Stromal cell of bone marrow (primary cell): ENCODE measurements at regions not wholly inside any gene's neighbourhood (a gene's known extent, or its start where the extent isn't known, plus 50 kb on each side); places are given as distances from the start of the nearest gene placed in this dataset.

Source experiments
- DNase-seq: peaks from one replicate; pipeline ENCODE4 v3.0.0-alpha.2; 2012; ENCODE audit warnings: low read depth

DNA sequence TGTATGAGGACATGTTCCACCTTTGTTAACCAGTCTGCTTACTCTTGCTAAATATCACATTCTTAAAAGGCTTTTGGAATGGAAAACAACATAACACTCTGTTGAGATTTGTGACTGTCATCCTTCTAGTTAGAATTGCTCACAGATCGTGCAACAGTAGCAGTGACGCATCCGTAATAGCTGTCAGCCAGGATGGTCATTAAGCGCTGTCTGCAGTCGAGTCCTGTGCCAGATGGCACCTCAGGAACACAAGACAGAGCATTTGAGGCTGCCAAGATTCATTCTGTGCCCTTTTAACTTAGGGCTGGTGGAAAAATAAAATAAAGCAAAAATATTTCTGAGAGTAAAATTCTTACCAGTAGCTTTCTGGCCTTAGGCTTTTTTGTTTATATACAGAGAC is 348.6 kb downstream of the ANKRD7 start:
- no peak for DNase-seq

DNA sequence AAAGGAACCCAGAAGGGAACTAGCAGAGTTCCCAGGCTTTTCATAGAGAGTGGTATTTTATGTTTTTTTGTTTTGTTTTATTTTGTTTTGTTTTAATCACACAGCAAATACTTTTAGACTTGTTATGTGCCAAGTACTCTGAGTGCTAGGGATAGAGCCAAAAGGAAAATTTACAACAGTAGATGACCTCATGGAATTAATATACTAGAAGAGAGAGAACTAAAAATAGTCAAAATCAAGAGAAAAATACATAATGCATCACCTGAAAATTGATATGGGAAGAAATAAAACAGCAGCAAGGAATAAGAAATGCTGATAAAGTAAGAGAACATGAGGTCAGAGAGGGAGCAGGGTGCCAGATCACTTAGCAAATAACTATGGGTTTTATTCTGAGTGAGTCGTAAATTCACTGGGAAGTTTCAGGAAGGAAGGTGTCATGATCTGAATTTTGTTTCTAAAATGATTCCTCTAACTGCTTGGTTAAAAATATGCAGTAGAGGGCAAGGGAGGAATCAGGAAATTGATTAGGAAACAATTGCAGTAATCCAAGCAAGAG is 351.0 kb downstream of the ANKRD7 start:
- no peak for DNase-seq

- DNase-seq, result no peak
Measured at GRCh38 chr7:118580743-118581382, 356.4 kb downstream of the ANKRD7 start.

DNA sequence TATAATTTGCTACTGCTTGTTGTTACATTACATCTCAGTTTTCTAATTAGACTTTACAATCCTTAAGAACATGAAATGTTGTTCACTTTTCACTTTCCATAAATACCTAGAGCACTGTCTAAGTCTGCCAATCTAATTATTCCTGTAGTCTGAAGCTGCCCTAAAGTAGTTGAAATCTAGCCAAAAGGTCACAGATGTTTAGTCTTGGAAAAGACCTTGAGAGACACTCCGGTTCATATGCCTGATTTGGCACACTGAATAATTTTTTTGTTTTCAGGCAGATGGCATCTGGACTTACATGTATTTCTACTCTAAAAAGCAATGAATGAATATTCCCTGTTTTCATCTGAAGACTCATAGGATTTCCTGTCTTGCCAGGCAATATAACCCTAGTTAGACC is 359.1 kb downstream of the ANKRD7 start:
- no peak for DNase-seq

DNA sequence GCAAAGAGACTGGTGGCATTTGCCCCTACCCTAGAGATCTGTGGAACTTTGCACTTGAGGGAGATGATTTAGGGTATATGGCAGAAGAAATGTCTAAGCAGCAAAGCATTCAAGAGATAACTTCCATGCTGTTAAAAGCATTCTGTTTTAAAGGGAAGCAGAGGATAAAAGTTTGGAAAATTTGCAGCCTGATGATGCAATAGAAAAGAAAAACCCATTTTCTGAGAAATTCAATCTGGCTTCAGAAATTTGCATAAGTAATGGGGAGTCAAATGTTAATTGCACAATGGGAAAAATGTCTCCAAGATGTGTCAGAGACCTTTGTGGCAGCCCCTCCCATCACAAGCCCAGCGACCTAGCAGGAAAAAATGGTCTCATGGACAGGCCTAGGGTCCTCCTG is 361.7 kb downstream of the ANKRD7 start:
- DNase-seq, result no peak

- no peak for DNase-seq
Measured at GRCh38 chr7:118590107-118590506, 365.6 kb downstream of the ANKRD7 start.

GRCh38 chr7:118602090-118602489 is 377.6 kb downstream of the ANKRD7 start:
- DNase-seq, result no peak

DNA sequence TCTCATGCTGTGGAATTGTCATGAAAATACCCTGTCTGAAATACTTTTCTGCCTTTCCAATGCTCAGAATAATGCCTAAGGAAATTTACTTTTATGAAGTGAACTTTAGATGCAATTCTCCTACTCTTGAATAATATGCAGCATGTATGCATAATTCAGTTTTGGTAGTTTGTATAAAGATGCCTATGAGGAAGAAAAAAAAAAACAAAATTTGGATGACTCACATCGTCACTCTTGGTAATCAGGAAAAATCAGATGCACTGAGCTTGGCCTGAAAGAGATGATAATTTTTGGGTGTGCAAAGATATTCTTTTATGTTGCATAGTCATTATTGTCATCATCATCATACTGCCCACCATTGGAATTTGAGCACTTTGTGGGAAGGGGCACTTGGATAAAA is 382.1 kb downstream of the ANKRD7 start:
- no peak for DNase-seq

DNA sequence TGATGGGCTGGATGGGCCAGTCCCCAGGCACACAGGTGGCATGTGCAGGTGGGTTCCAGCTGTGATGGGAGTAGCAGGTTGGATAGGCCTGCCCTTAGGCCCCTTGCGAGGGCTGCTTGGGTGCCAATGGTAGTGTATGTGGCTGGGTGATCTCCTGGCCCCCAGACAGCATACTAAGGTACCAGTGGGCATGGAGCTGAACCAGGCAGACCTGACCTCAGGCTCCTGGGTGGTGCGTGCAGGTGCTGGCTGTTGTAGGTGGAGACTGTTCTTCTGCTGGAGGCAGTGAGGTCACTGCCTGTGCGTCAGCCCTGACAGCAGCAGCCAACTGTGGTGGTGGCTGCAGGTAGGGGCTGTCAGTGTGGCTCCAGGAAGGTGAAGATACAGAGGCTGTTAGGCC is 384.7 kb downstream of the ANKRD7 start:
- no peak for DNase-seq

- DNase-seq, result no peak
Measured at GRCh38 chr7:118615681-118616080, 391.2 kb downstream of the ANKRD7 start.

DNA sequence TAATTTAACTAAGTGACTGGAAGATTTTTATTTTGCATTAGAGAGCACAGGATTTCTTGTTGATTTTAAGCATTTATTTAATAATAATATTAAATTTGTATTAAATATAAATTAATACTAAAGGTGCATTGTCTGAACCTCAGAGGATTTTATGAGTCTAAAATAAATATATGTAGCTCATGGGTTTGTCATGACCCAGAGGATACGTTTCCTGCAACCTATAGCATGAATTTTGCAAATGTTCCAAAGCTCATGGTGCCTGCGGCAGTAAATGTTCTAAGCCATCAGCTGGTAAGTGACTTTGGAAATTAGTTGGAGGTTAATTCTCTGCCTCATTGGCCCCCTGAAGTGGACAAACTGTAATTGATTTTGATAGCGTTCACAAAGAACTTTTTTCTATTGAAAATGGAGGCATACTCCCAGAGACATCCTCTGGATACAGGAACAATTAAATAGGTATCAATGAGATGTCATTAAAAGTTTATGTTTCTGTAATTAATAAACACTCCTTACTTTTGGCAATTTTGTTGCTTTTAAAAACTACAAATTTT is 397.4 kb downstream of the ANKRD7 start:
- DNase-seq, result no peak

DNA sequence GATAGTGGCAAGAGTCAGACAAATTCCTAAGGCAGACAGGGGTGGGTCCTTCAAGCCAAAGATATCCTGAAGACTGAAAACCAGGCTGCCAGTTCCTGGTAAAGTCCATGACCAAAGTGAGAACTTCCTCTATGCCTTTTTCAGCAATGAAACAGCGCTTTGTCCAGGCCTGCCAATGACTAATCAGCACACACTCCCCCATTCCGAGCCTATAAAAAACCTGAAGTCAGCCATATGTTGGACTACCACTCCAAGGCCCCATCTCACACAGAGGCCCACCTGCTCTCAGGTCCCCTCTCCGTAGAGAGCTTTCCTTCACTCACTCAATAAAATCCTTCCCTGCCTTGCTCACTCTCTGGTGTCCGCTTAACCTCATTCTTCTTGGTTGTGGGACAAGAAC is 402.2 kb downstream of the ANKRD7 start:
- no peak for DNase-seq

DNA sequence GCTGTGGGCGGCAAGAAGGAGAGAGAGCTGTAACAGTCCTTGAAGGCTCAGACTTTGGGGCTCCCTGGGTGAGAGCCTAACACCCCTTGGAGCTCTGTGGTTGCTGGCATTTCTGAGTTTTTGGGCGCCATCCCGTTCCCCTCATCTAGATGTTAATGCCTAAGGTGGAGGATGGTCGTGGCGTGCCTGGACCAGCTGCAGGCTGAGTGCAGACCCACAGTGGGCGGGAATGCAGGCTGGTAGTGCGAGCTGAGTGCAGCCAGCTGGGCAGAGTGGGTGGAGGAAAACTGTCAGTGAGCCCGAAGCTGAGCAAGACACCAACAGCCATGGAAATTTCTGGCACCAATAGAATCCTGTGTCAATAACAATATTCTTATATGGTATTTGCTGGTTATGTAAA is 403.0 kb downstream of the ANKRD7 start:
- no peak for DNase-seq

GRCh38 chr7:118629898-118630438 is 405.5 kb downstream of the ANKRD7 start:
- no peak for DNase-seq

DNA sequence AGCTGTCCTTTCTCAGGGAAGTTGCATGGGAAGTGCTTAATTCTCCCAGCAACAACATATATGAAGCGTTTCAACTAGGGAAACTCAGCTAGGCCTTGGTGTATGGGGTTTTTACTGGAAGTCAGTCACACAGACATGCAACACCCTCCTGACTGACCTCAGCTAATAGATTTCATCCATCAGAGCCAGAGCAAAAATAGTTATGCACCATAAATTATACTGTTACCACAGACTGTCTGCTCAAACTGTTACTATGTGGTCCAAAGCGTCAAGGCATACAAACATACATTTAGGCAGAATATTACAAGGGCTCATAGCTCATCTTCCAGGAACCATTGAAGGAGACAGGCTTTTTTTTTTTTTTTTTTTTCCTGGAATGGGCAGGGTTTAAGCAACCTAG is 417.9 kb downstream of the ANKRD7 start:
- no peak for DNase-seq

- no peak for DNase-seq
Measured at GRCh38 chr7:118644346-118644745, 419.8 kb downstream of the ANKRD7 start.

DNA sequence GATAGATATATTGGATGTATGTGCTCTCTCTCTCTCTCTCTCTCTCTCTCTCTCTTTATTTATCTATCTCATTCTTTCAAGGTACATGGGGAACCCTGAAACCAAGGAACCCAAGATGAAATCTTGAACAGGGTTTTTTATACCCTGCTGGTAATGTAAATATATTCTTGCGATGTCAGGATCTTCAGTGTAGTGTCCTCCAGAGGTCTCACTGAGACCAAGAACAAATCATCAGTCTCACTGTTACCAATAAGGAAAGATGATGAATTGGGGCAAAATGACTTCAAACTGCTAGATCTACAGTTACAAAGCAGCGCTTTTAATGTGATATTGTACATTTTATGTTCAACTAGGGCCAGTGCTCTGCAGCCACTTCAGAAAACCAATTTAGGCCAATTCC is 423.5 kb downstream of the ANKRD7 start:
- DNase-seq, result no peak

DNA sequence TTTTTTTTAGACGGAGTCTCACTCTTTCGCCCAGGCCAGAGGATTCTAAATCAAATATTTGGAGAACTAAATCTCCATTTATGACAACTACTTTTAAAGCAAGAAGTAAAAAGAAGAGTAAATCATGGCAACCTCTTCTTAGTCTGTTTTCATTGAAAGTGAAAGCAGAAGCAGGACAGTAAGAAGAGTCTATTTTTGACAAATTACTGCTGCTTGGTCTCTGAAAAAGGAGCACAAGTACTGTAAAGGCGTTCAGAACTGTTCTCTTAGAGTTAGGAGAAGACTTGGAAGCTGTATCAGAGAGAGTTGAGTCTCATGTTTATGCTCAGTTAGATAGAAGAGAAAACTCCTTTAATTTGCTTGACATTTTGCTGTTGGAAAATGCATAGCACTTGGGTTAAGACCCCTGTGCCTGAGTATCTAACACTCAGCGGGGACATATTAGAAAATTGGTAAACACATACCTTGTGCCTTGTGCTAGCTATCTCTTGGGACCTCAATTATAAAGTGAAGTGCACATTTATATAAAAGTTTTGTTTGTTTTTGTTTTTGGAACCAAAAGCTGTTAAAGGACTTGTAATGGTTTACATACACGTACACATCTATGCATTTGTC is 433.0 kb downstream of the ANKRD7 start:
- DNase-seq, result no peak

DNA sequence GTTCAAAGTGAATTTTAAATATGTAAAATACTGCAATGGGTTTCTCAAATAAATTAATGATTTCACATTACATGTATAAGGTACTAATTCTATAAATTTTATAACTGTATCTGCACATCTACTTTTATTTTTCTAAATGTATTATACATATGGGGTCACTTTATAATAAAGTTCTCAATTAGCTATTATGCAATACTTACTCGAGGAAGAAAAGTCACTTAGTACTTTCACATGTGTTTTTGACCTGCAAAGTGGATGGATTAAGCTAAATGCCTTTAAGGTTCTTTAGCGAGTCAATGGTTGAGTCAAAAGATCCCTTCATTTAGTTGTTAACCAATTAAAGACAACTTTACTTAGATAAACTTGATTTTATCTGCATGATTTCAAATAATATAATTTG is 437.8 kb downstream of the ANKRD7 start:
- DNase-seq, result no peak

- DNase-seq, result no peak
Measured at GRCh38 chr7:118664498-118664897, 440.0 kb downstream of the ANKRD7 start.

DNA sequence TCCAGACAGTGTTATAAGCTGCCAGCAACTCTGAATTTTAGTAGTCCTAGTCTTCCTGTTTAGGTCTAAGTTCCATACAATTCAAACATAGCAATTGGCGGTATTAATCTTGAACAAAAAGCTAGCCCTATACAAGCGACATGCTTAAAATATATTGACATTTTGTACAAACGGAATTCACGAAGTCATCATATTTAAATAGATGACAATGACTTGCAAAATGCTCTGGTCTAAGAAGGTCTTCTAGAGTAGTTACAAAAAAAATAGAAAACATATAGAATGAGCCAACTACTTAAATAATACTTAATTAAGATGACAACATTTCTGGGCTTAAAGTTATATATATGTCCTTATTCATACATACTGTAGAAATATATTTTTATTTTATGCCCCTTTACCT is 446.6 kb downstream of the ANKRD7 start:
- DNase-seq, result no peak

DNA sequence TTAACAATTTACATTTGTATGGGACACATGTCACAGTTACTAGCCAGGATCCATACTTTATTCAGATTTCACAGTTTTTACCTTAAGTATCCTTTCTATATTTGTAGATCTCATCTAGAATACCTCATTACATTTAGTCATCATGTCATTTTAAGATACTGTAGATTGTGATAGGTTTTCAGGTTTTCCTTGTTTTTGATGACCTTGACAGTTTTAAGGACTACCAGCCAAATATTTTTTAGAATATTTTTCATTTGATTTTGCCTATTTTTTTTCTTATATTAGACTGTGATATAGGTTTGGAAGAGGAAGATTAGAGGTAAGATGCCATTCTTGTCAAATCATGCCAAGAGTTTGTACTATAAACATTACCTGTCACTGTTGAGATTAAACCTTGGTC is 460.3 kb downstream of the ANKRD7 start:
- DNase-seq, result no peak

GRCh38 chr7:118689403-118689802 is 464.9 kb downstream of the ANKRD7 start:
- DNase-seq, result no peak
